ENCODE measurements at regions not wholly inside any gene's neighbourhood (a gene's known extent, or its start where the extent isn't known, plus 50 kb on each side); places are given as distances from the start of the nearest gene placed in this dataset.

DNA sequence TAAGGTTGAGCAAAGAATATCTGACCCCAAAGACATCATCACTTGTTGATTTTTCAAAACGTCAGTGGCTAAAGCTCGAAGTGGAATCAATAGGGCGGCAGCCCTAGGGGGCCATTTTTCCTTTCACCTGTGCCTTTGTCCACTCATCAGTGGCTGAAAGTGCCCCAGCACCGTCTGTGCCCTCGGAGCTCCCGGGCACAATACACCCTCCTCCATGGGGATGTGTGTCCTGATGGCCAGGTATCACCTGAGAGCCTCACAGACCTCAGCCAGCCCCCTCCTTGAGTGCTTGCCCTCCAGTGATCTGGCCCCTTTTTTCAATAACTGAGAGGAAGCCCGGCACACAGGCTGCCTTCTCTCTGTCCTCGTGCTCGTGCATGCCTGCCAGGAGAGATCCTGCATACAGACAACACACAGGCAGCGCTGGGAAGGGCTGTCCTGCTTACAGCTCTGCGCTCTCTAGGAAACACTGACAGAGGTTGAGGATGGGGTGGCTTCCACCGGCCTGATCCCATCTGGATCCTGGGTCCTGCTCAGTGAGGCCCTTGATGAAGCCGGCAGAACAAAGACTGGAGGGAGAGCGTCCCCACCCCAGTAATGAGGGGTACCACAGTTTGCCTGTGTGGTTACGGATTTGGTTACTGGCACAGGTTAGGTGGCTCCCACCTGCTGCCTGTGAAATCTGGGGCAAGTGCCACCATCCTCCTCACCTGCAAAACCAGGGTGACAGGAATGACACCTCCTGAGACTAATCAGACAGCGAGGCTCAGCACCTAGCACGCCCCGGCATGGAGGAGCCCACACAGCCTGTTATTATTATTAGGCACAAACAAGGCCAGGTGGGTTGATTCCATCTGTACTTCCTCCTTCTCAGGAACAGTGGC lies 197.5 kb upstream of the RAB6C start:
- no peak overlapping the region for H3K4me3 ChIP-seq
- peak; percentile 55 for DNase-seq (ENCODE audit: low spot score)
- no peak overlapping the region for H3K27ac ChIP-seq
- TF ChIP-seq, protein P1, sequence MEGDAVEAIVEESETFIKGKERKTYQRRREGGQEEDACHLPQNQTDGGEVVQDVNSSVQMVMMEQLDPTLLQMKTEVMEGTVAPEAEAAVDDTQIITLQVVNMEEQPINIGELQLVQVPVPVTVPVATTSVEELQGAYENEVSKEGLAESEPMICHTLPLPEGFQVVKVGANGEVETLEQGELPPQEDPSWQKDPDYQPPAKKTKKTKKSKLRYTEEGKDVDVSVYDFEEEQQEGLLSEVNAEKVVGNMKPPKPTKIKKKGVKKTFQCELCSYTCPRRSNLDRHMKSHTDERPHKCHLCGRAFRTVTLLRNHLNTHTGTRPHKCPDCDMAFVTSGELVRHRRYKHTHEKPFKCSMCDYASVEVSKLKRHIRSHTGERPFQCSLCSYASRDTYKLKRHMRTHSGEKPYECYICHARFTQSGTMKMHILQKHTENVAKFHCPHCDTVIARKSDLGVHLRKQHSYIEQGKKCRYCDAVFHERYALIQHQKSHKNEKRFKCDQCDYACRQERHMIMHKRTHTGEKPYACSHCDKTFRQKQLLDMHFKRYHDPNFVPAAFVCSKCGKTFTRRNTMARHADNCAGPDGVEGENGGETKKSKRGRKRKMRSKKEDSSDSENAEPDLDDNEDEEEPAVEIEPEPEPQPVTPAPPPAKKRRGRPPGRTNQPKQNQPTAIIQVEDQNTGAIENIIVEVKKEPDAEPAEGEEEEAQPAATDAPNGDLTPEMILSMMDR (IDR thresholded peaks at IDR 0.05): no peak

DNA sequence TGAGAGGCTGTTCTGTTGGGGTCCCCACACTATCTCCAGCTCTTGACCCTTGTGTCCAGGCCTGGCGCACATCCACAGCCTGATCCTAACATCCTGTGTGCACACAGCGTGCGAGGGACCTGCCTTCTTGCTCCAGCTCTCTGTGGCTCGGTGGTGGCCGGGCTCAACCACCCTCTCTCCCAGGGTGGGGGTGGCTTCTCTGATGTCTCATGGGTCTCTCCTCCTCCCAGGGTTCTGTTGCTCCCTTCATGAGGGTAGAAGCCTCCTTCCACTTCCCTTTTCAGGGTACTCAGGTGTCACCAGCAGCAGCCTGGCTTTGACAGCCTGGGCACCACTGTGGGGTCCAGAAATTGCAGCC lies 196.9 kb upstream of the RAB6C start:
- TF ChIP-seq, protein P1 (IDR thresholded peaks at IDR 0.05): no peak
- Histone ChIP-seq H3K27ac (no peak overlapping the region), H3K4me3 (no peak overlapping the region)
- DNase-seq (ENCODE audit: low spot score): no peak

DNA sequence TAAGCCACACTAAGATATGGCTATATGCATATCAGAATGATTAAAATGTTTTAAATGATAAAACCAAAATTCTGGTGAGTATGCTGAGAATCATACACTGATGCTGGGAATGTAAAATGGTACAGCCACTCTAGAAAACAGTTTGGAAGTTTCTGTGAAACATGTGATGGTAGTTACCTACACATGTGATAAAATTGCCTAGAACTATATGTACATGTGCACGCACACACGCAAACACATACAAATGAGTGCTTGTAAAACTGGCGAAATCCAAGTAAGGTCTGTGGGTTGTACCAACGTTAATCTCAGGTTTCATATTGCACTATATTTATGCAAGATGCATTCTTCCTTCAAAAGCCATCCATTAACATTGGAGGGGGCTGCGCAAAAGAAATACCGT lies 195.0 kb upstream of the RAB6C start:
- TF ChIP-seq, protein P1 (IDR thresholded peaks at IDR 0.05): no peak
- DNase-seq (ENCODE audit: low spot score): no peak
- no peak overlapping the region for H3K4me3 ChIP-seq
- H3K27ac ChIP-seq: no peak overlapping the region

DNA sequence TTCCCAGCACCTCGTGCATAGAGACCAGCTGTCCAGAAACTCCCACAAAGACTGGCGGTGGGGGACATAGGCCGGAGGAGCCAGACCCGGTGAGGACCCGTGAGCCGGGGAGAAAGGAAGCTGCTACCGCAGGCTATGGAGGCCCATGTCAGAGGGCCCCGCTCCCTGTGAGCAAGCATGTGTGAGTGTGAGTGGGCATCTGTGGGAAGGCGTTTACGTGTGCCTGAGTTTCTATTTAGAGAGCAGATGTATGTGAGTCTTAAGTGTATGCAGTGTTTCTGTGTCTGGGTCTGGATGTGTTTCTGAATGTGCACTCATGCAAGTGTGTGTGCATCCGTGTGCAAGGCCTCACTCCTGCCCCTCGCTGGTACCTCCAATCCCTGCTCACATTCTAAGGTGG lies 187.8 kb upstream of the RAB6C start:
- no peak for DNase-seq (ENCODE audit: low spot score)
- TF ChIP-seq, protein P1 (IDR thresholded peaks at IDR 0.05): no peak
- H3K4me3 ChIP-seq: no peak overlapping the region
- H3K27ac ChIP-seq: no peak overlapping the region

DNA sequence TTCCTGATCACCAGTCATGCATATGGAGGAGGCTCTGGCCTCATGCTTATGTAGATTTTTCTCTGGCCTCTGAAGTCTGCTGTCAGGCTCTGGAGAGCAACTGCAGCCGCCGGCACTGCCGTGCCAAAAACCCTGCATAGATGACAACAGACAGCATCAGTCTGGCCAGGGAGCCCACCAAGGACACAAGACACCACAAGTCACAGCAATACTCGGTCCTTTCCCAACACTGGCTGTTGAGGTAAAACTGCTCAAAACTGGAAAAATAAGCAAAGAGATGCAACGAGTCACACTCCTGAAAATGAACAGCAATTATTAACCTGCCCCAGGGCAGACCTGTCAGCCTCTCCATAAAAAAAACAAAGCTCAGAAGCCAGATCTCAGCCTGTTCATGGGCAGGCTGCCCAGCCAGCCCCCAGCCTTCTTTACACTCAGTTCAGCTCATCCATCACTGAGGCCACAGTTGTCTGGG lies 186.0 kb upstream of the RAB6C start:
- Histone ChIP-seq H3K27ac (no peak overlapping the region), H3K4me3 (no peak overlapping the region)
- no peak for DNase-seq (ENCODE audit: low spot score)
- TF ChIP-seq, protein P1 (IDR thresholded peaks at IDR 0.05): no peak

DNA sequence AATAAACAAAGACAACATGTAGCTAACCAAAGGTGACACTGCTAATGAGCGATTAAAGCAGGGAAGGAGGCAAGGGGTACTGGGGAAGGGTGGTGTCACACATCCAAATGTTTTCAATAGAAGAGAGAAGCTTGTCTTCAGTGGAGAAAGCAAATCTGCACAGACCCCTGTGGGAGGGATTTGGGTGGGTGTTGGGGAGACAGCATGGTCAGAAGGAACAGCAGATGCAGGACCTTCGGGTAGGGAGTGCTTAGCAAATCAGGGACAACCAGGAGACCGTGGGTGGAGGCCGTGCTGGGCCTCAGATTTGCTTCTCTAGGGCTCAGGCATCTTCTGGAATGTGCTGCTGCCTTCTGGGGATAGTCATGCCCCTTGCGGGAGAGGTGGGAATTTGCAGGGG lies 185.3 kb upstream of the RAB6C start:
- TF ChIP-seq, protein P1 (IDR thresholded peaks at IDR 0.05): no peak
- peak; percentile 72 for DNase-seq (ENCODE audit: low spot score)
- H3K27ac ChIP-seq: no peak overlapping the region
- H3K4me3 ChIP-seq: no peak overlapping the region

DNA sequence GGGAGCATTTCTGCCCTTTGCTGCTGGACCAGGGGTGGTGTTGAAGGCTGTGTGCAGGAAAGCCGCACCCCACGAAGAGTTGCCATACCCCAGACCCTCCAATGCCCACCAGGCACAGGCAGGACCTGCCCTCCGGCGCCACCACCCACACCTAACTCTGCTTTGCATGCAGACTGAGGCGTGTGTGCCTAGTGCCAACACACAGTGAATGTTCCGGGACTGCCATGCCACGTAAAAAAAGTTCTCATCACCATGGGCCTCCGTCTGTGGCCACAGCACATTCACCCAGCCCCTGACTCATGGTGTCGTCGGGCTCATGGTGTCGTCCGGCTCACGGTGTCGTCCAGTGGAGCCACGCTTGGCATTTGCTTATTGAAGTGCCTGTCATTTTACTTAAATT lies 184.9 kb upstream of the RAB6C start:
- DNase-seq (ENCODE audit: low spot score): peak; percentile 26
- Histone ChIP-seq H3K4me3 (no peak overlapping the region), H3K27ac (no peak overlapping the region)
- TF ChIP-seq, protein P1 (IDR thresholded peaks at IDR 0.05): no peak

Measured in coronary artery (tissue), 2 donors.